SK-N-SH (cell line): ENCODE measurements at regions not wholly inside any gene's neighbourhood (a gene's known extent, or its start where the extent isn't known, plus 50 kb on each side); places are given as distances from the start of the nearest gene placed in this dataset.
A peak's percentile ranks its signal among the peaks of the same experiment; 100 is the strongest.

Experiments used
- CTCF ChIA-PET: fragments of 300-600, 350-600 bp; formaldehyde crosslinking; extraction: SDS; loops from one replicate; lab custom pipeline; 2021; lab: Yijun Ruan, JAX
- POLR2A ChIA-PET: fragments of 350-600 bp; sonication (Branson Sonifier 250); formaldehyde crosslinking; extraction: SDS; loops from one replicate; lab custom pipeline; 2020; ENCODE audit warnings: antibody characterized with exemption, inconsistent platforms; lab: Yijun Ruan, JAX
- DNase-seq: peaks from one replicate; pipeline ENCODE4 v3.0.0; 2012
- H2AFZ ChIP-seq: fragments of 200-600 bp; sonication (generic); 2 replicates; pipeline ENCODE4 v1.8.1; 2016; ENCODE audit warnings: antibody characterized with exemption, mild to moderate bottlenecking, low read depth
- H3F3A ChIP-seq: fragments of 200-600 bp; sonication (generic); replicated peaks from 2 replicates; pipeline ENCODE3; 2016; ENCODE audit warnings: antibody characterized with exemption, mild to moderate bottlenecking; ENCODE audit not compliant: insufficient read depth
- H3K27ac ChIP-seq, 2 experiments: fragments of 200-500 bp in 1 of 2; fragments of 200-600 bp in 1 of 2; sonication (Bioruptor generic) in 1 of 2; sonication (generic), shearing (Covaris generic) in 1 of 2; 2 replicates each; pipeline versions ENCODE4 v1.5.1 to v1.6.1; 2014 to 2016; ENCODE audit warnings: low read depth in 2 of 2, inconsistent platforms in 1 of 2, low read length in 1 of 2, mild to moderate bottlenecking in 1 of 2, mixed read lengths in 1 of 2
- H3K27me3 ChIP-seq: fragments of 200-600 bp; sonication (generic), shearing (Covaris generic); 2 replicates; pipeline ENCODE4 v1.6.1; 2016; ENCODE audit warnings: mixed run types; ENCODE audit not compliant: insufficient read depth
- H3K36me3 ChIP-seq, 2 experiments: fragments of 200-500 bp in 1 of 2; fragments of 200-600 bp in 1 of 2; sonication (Bioruptor generic) in 1 of 2; sonication (generic) in 1 of 2; replicated peaks in 1 of 2; 2 replicates each; pipeline versions ENCODE3 to v1.5.1; 2014 to 2016; ENCODE audit warnings: low read length in 1 of 2, mild to moderate bottlenecking in 1 of 2; ENCODE audit not compliant: insufficient read depth in 2 of 2, control insufficient read depth in 1 of 2
- H3K4me1 ChIP-seq, 2 experiments: fragments of 200-500 bp in 1 of 2; fragments of 200-600 bp in 1 of 2; sonication (Bioruptor generic) in 1 of 2; sonication (generic), shearing (Covaris generic) in 1 of 2; 2 replicates each; pipeline versions ENCODE4 v1.5.1 to v1.6.1; 2014 to 2016; ENCODE audit warnings: low read depth in 1 of 2, low read length in 1 of 2, mixed run types in 1 of 2; ENCODE audit not compliant: insufficient read depth in 2 of 2, control insufficient read depth in 1 of 2
- H3K4me2 ChIP-seq: fragments of 200-600 bp; sonication (generic), shearing (Covaris generic); 2 replicates; pipeline ENCODE4 v1.6.1; 2017; ENCODE audit warnings: mixed run types
- H3K4me3 ChIP-seq, 2 experiments: fragments of 200-500 bp in 1 of 2; fragments of 200-600 bp in 1 of 2; sonication (Bioruptor generic) in 1 of 2; sonication (generic), shearing (Covaris generic) in 1 of 2; 2 replicates each; pipeline versions ENCODE4 v1.5.1 to v1.8.1; 2014 to 2016; ENCODE audit warnings: low read depth in 2 of 2, inconsistent platforms in 1 of 2, low read length in 1 of 2, mild to moderate bottlenecking in 1 of 2, mixed read lengths in 1 of 2, moderate library complexity in 1 of 2
- H3K79me2 ChIP-seq: fragments of 200-600 bp; sonication (generic); 2 replicates; pipeline ENCODE4 v1.8.1; 2017; ENCODE audit warnings: mild to moderate bottlenecking; ENCODE audit not compliant: insufficient read depth
- H3K9ac ChIP-seq: fragments of 200-600 bp; sonication (generic); 2 replicates; pipeline ENCODE4 v1.6.1; 2017; ENCODE audit warnings: mixed run types
- H3K9me2 ChIP-seq: fragments of 200-600 bp; sonication (generic); 2 replicates; pipeline ENCODE4 v1.6.1; 2017; ENCODE audit warnings: mixed run types
- H3K9me3 ChIP-seq: fragments of 200-600 bp; sonication (generic); 2 replicates; pipeline ENCODE4 v1.6.1; 2017; ENCODE audit warnings: mixed run types, mild to moderate bottlenecking, moderate library complexity
- H4K20me1 ChIP-seq: fragments of 200-600 bp; sonication (generic); 2 replicates; pipeline ENCODE4 v1.6.1; 2017; ENCODE audit warnings: mild to moderate bottlenecking, mixed run types; ENCODE audit not compliant: insufficient read depth
- CHD2 ChIP-seq: fragments of 150-350 bp; IDR thresholded peaks from 2 replicates; pipeline ENCODE4 v1.6.1; 2018; ENCODE audit warnings: low read length; ENCODE audit not compliant: partially characterized antibody
- ELF1 ChIP-seq: IDR thresholded peaks from 2 replicates; pipeline ENCODE4 v1.4.0; 2012
- JUND ChIP-seq: IDR thresholded peaks from 2 replicates; pipeline ENCODE4 v1.4.0; 2012
- MEF2A ChIP-seq: IDR thresholded peaks from 2 replicates; pipeline ENCODE4 v1.4.0; 2012; ENCODE audit warnings: low read depth, borderline replicate concordance
- POLR2AphosphoS5 ChIP-seq: IDR thresholded peaks from 2 replicates; pipeline ENCODE4 v1.6.1; 2012; ENCODE audit warnings: low read depth, low read length
- RFX5 ChIP-seq: IDR thresholded peaks from 2 replicates; pipeline ENCODE4 v1.6.1; 2012; ENCODE audit warnings: mild to moderate bottlenecking, improper control_type of control experiment, low read length
- TCF12 ChIP-seq: IDR thresholded peaks from 2 replicates; pipeline ENCODE4 v1.4.0; 2012
- TEAD4 ChIP-seq: IDR thresholded peaks from 2 replicates; pipeline ENCODE4 v1.4.0; 2012; ENCODE audit warnings: mild to moderate bottlenecking, borderline replicate concordance; ENCODE audit not compliant: insufficient read depth
- WGBS: methylation state at CpG from one replicate; pipeline ENCODE4 v1.1.6; 2017; ENCODE audit warnings: low lambda C conversion rate; 5-methylcytosine and 5-hydroxymethylcytosine counted together
- TF ChIP-seq, protein P1 (sequence below): fragments of 150-350 bp; IDR thresholded peaks from 2 replicates; pipeline ENCODE4 v1.6.1; 2017; ENCODE audit warnings: antibody characterized with exemption, low read length, low read depth, borderline replicate concordance
- TF ChIP-seq, protein P2 (sequence below): IDR thresholded peaks from 2 replicates; pipeline ENCODE4 v1.4.0; 2012; ENCODE audit warnings: low read depth, borderline replicate concordance

DNA sequence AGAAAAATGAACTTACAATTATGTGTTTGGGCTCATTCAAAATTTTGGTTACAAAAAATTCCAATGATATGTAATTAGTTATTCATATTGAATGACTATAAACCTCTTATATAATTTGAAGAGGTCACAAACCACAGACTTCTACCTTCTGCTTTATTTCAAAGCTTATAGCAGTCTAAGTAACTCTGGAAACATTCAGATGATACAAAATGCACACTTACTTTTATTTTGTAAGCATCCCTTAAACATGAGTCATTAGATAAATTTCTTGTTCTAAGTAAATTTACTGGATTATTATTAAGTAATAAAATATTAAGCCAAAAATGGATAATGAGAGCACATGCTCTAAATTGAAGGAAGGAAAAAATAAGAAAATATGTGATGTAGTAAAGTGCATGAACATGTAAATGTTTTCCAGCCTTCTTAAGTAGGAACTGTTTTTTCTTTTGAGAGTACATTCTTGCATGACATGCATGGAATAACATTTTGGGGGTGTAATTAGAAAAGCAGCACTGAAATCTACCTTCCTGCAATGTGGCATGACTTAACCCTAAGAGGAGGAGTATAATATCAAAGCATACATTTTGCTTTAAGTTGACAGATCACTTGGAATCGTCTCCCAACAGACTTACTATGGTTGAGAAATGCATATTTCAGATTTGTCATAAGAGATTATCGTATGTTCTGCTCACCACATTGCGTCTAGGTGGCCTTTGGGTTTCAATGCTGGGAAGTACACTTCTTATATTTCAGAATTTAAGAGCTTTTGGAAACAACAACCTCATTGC lies 372.7 kb upstream of the HSF2 start:
- Histone ChIP-seq H3K4me1 (no peaks in the 10 kb centered on the region; a peak in 2 of 4 replicates), H3K9ac (no peak overlapping the region), H3K27me3 (no peaks in the 10 kb centered on the region), H3K27ac (peak overlapping the region; percentile 10 to 65; a peak in 2 of 4 replicates), H4K20me1 (no peaks in the 10 kb centered on the region), H2AFZ (no peak overlapping the region), H3K36me3 (no peaks in the 10 kb centered on the region), H3F3A (no peaks in the 10 kb centered on the region), H3K4me3 (no peak overlapping the region), H3K79me2 (no peaks in the 10 kb centered on the region), H3K4me2 (no peak overlapping the region)
- ChIA-PET CTCF (no interaction called here), POLR2A (no interaction called here)
- TF ChIP-seq JUND (0 out of 2 replicates have a peak, but pooled peaks have one; percentile 3), TCF12 (peak; percentile 56)
- TF ChIP-seq, protein P1, sequence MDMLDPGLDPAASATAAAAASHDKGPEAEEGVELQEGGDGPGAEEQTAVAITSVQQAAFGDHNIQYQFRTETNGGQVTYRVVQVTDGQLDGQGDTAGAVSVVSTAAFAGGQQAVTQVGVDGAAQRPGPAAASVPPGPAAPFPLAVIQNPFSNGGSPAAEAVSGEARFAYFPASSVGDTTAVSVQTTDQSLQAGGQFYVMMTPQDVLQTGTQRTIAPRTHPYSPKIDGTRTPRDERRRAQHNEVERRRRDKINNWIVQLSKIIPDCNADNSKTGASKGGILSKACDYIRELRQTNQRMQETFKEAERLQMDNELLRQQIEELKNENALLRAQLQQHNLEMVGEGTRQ = no peak
- TF ChIP-seq, protein P2, sequence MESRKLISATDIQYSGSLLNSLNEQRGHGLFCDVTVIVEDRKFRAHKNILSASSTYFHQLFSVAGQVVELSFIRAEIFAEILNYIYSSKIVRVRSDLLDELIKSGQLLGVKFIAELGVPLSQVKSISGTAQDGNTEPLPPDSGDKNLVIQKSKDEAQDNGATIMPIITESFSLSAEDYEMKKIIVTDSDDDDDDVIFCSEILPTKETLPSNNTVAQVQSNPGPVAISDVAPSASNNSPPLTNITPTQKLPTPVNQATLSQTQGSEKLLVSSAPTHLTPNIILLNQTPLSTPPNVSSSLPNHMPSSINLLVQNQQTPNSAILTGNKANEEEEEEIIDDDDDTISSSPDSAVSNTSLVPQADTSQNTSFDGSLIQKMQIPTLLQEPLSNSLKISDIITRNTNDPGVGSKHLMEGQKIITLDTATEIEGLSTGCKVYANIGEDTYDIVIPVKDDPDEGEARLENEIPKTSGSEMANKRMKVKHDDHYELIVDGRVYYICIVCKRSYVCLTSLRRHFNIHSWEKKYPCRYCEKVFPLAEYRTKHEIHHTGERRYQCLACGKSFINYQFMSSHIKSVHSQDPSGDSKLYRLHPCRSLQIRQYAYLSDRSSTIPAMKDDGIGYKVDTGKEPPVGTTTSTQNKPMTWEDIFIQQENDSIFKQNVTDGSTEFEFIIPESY = no peak
- TF ChIP-seq, all 33 proteins: peak for 2
- WGBS = 42% methylated on average over 3 of the region's 3 CpGs
- H3K9me2 ChIP-seq = no peaks in the 10 kb centered on the region
- H3K9me3 ChIP-seq = no peaks in the 10 kb centered on the region
- no peak for DNase-seq

- ChIA-PET POLR2A (no interaction called here), CTCF (interaction anchor here (2.5 kb wide), 1 partner anchor 599 kb away, joined by 8 read pairs; no protein-coding TSS in a partner anchor)
- no peak overlapping the region for H3K9ac ChIP-seq
Observed at GRCh38 chr6:122028933-122029522, 370.4 kb upstream of the HSF2 start.

More at GRCh38 chr6:122028933-122029522, 370.4 kb upstream of the HSF2 start:
- H3K9me3 ChIP-seq = no peaks in the 10 kb centered on the region
- H3K4me1 ChIP-seq = peaks cover 0 to 4% of the 10 kb centered on the region in 2 experiments; a peak in 2 of 4 replicates
- no peak overlapping the region for H2AFZ ChIP-seq
- H3F3A ChIP-seq = no peaks in the 10 kb centered on the region
- H3K4me3 ChIP-seq = no peak overlapping the region
- H3K27ac ChIP-seq = no peak overlapping the region
- no peak for TF ChIP-seq CHD2
- no peak for TF ChIP-seq JUND
- TF ChIP-seq POLR2AphosphoS5 = no peak
- TF ChIP-seq ELF1 = no peak
- TF ChIP-seq, protein P2 = no peak
- no peak for TF ChIP-seq RFX5
- no peak for TF ChIP-seq MEF2A
- no peak for TF ChIP-seq TEAD4
- no peak for TF ChIP-seq TCF12
- no peak for DNase-seq
- H3K27me3 ChIP-seq = no peaks in the 10 kb centered on the region
- H3K36me3 ChIP-seq = no peaks in the 10 kb centered on the region
- H3K79me2 ChIP-seq = no peaks in the 10 kb centered on the region
- no peaks in the 10 kb centered on the region for H4K20me1 ChIP-seq
- H3K4me2 ChIP-seq = no peak overlapping the region
- 79% methylated on average over 5 of the region's 5 CpGs for WGBS
- no peaks in the 10 kb centered on the region for H3K9me2 ChIP-seq
